PC-9 (cell line): ENCODE measurements at regions not wholly inside any gene's neighbourhood (a gene's known extent, or its start where the extent isn't known, plus 50 kb on each side); places are given as distances from the start of the nearest gene placed in this dataset.

Source experiments
- EZH2 ChIP-seq: fragments of 200-600 bp; sonication (generic); IDR thresholded peaks from 2 replicates; pipeline ENCODE4 v1.8.0; 2017; ENCODE audit warnings: antibody characterized with exemption, low read depth
- TF ChIP-seq, protein P1 (sequence below): fragments of 200-600 bp; sonication (generic); conservative IDR thresholded peaks from 2 replicates; pipeline ENCODE4 v1.6.1; 2017; ENCODE audit warnings: mixed run types, antibody characterized with exemption, mild to moderate bottlenecking, moderate library complexity

GRCh38 chr4:166662266-166662843 lies 571.9 kb downstream of the SPOCK3 start:
- TF ChIP-seq EZH2, result no peak
- TF ChIP-seq, protein P1, sequence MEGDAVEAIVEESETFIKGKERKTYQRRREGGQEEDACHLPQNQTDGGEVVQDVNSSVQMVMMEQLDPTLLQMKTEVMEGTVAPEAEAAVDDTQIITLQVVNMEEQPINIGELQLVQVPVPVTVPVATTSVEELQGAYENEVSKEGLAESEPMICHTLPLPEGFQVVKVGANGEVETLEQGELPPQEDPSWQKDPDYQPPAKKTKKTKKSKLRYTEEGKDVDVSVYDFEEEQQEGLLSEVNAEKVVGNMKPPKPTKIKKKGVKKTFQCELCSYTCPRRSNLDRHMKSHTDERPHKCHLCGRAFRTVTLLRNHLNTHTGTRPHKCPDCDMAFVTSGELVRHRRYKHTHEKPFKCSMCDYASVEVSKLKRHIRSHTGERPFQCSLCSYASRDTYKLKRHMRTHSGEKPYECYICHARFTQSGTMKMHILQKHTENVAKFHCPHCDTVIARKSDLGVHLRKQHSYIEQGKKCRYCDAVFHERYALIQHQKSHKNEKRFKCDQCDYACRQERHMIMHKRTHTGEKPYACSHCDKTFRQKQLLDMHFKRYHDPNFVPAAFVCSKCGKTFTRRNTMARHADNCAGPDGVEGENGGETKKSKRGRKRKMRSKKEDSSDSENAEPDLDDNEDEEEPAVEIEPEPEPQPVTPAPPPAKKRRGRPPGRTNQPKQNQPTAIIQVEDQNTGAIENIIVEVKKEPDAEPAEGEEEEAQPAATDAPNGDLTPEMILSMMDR, result no peak
